ENCODE measurements at regions not wholly inside any gene's neighbourhood (a gene's known extent, or its start where the extent isn't known, plus 50 kb on each side); places are given as distances from the start of the nearest gene placed in this dataset.

DNA sequence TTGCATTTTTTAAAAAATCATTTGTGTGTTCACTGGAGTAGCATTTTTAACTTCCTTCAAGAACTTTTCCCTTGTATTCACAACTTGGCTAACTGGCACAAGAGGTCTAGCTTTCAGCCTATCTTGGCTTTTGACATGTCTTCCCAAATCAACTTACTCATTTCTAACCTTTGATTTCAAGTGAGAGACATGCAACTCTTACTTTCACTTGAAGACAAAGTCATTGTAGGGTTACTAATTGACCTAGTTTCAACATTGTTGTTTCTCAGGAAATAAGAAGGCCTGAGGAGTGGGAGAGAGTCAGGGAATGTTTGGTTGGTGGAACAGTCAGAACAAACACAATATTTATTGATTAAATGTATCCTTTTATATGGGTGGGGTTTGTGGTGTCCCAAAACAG is 95.0 kb upstream of the C9orf72 start:
- DNase-seq (no peak), ATAC-seq (no peak)
- Histone ChIP-seq H3K27me3 (peaks cover 0 to 18% (median 7%) of the 10 kb centered on the region in 7 donors), H3K4me1 (peaks cover 0 to 5% (median 0%) of the 10 kb centered on the region in 9 donors), H3K36me3 (no peaks in the 10 kb centered on the region), H3K4me3 (no peak overlapping the region), H3K27ac (no peak overlapping the region), H3K9me3 (no peaks in the 10 kb centered on the region)
- TF ChIP-seq, protein P1, sequence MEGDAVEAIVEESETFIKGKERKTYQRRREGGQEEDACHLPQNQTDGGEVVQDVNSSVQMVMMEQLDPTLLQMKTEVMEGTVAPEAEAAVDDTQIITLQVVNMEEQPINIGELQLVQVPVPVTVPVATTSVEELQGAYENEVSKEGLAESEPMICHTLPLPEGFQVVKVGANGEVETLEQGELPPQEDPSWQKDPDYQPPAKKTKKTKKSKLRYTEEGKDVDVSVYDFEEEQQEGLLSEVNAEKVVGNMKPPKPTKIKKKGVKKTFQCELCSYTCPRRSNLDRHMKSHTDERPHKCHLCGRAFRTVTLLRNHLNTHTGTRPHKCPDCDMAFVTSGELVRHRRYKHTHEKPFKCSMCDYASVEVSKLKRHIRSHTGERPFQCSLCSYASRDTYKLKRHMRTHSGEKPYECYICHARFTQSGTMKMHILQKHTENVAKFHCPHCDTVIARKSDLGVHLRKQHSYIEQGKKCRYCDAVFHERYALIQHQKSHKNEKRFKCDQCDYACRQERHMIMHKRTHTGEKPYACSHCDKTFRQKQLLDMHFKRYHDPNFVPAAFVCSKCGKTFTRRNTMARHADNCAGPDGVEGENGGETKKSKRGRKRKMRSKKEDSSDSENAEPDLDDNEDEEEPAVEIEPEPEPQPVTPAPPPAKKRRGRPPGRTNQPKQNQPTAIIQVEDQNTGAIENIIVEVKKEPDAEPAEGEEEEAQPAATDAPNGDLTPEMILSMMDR (IDR thresholded peaks at IDR 0.05) = no peak
- intact Hi-C loops (cut with DNase I) = no loop called here

DNA sequence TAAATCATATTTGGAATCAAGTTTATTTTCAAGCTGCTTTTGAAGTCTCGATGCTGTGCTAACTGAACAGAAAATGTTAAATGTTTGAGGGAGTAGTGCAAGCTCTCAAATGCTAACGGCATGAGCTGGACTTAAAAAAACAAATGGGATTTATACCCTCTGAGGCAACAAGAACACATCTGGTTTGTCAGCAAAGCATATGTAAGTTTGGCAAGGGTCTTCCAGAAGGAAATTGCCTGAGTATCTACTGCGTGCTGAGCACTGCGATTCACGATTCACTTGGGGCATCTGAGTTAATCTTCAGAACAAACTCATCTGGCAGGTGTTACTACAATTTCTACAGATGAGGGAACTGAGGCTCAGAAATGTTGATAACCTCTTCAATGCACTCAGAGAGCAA is 98.4 kb upstream of the C9orf72 start:
- TF ChIP-seq, protein P1 (IDR thresholded peaks at IDR 0.05) = no peak
- no peak for DNase-seq
- WGBS, 2 donors = 44 to 68% methylated on average over 5 of the region's 5 CpGs

GRCh38 chr9:27672718-27673117 is 99.4 kb upstream of the C9orf72 start:
- no peaks in the 10 kb centered on the region for H3K9me3 ChIP-seq
- H3K27ac ChIP-seq = no peak overlapping the region
- no peak overlapping the region for H3K4me3 ChIP-seq
- intact Hi-C loops (cut with DNase I) = no loop called here
- peaks cover 0 to 8% (median 0%) of the 10 kb centered on the region in 9 donors for H3K4me1 ChIP-seq
- no peak for ATAC-seq
- no peaks in the 10 kb centered on the region for H3K36me3 ChIP-seq
- H3K27me3 ChIP-seq = peaks cover 0 to 5% (median 0%) of the 10 kb centered on the region in 7 donors
- WGBS, 2 donors = 77 to 79% methylated on average over 3 of the region's 3 CpGs
- no peak for DNase-seq
- TF ChIP-seq, protein P1 (IDR thresholded peaks at IDR 0.05) = no peak

More for the DNA sequence above, 98.4 kb upstream of the C9orf72 start:
- H3K4me1 ChIP-seq = peaks cover 0 to 8% (median 0%) of the 10 kb centered on the region in 9 donors
- no peaks in the 10 kb centered on the region for H3K9me3 ChIP-seq
- ATAC-seq = no peak
- peaks cover 0 to 5% (median 0%) of the 10 kb centered on the region in 7 donors for H3K27me3 ChIP-seq
- H3K27ac ChIP-seq = no peak overlapping the region
- intact Hi-C loops (cut with DNase I) = no loop called here
- H3K4me3 ChIP-seq = no peak overlapping the region
- no peaks in the 10 kb centered on the region for H3K36me3 ChIP-seq

- no peak for ATAC-seq
- H3K4me1 ChIP-seq = peaks cover 0 to 8% (median 0%) of the 10 kb centered on the region in 9 donors
- intact Hi-C loops (cut with DNase I) = no loop called here
- H3K4me3 ChIP-seq = no peak overlapping the region
- TF ChIP-seq, protein P1 (IDR thresholded peaks at IDR 0.05) = no peak
- DNase-seq = no peak
- H3K9me3 ChIP-seq = no peaks in the 10 kb centered on the region
- H3K36me3 ChIP-seq = no peaks in the 10 kb centered on the region
- H3K27me3 ChIP-seq = peaks cover 0 to 5% (median 0%) of the 10 kb centered on the region in 7 donors
- no peak overlapping the region for H3K27ac ChIP-seq
- WGBS, 2 donors = 54 to 55% methylated on average over 3 of the region's 3 CpGs
Measured at GRCh38 chr9:27673641-27674040, 100.4 kb upstream of the C9orf72 start.
